Prostate gland (tissue), 2 donors: ENCODE measurements at regions not wholly inside any gene's neighbourhood (a gene's known extent, or its start where the extent isn't known, plus 50 kb on each side); places are given as distances from the start of the nearest gene placed in this dataset.

ENCODE experiments used
- CTCF ChIP-seq, 4 experiments: fragments of 200-600 bp in 2 of 4; fragments of 450-650 bp in 2 of 4; sonication (generic) in 2 of 4; IDR thresholded peaks; 1 replicate in 3 of 4; 2 replicates in 1 of 4; pipeline ENCODE4 v1.5.1; 2016 to 2019; ENCODE audit warnings: antibody characterized with exemption in 4 of 4, mild to moderate bottlenecking in 2 of 4, moderate library complexity in 2 of 4
- POLR2A ChIP-seq: fragments of 450-650 bp; IDR thresholded peaks from one replicate; pipeline ENCODE4 v1.6.1; 2016; ENCODE audit warnings: antibody characterized with exemption, mild to moderate bottlenecking
- POLR2AphosphoS5 ChIP-seq: sonication (generic); formaldehyde crosslinking; IDR thresholded peaks from one replicate; pipeline ENCODE4 v1.6.1; 2017; ENCODE audit warnings: antibody characterized with exemption

- TF ChIP-seq CTCF (IDR thresholded peaks at IDR 0.05), result no peak
- no peak for TF ChIP-seq POLR2A
- no peak for TF ChIP-seq POLR2AphosphoS5
These were observed 211.6 kb upstream of the MPDZ start for GRCh38 chr9:13491138-13491492.
